Gastroesophageal sphincter (tissue), 4 donors: ENCODE measurements at regions not wholly inside any gene's neighbourhood (a gene's known extent, or its start where the extent isn't known, plus 50 kb on each side); places are given as distances from the start of the nearest gene placed in this dataset.

ENCODE experiments used
- ATAC-seq: fragments of 150-250 bp; one replicate; pipeline ENCODE4 v1.9.1; 2016; ENCODE audit warnings: mild to moderate bottlenecking, moderate library complexity
- H3K27ac ChIP-seq, 4 donors: fragments of 200-600 bp; sonication (generic) in 3 of 4; 1 replicate in 3 of 4; 2 replicates in 1 of 4; pipeline ENCODE4 v1.5.1; 2016 to 2019
- H3K27me3 ChIP-seq: fragments of 200-600 bp; sonication (generic); one replicate; pipeline ENCODE4 v1.5.1; 2019
- H3K36me3 ChIP-seq, 2 donors: fragments of 200-600 bp; sonication (generic); one replicate each; pipeline ENCODE4 v1.5.1; 2019; ENCODE audit warnings: control low read depth in 1 of 2
- H3K4me1 ChIP-seq, 3 donors: fragments of 200-600 bp; sonication (generic); 1 replicate in 2 of 3; 2 replicates in 1 of 3; pipeline ENCODE4 v1.5.1; 2016 to 2019; ENCODE audit warnings: control low read depth in 2 of 3
- H3K4me3 ChIP-seq, 2 donors: fragments of 200-600 bp; sonication (generic); one replicate each; pipeline ENCODE4 v1.5.1; 2019; ENCODE audit warnings: mild to moderate bottlenecking in 1 of 2, moderate library complexity in 1 of 2
- H3K9me3 ChIP-seq, 3 donors: fragments of 200-600 bp; sonication (generic); one replicate each; pipeline ENCODE4 v1.5.1; 2017 to 2019; ENCODE audit warnings: control low read depth in 2 of 3
- EP300 ChIP-seq: sonication (generic); formaldehyde crosslinking; IDR thresholded peaks from one replicate; pipeline ENCODE4 v1.6.1; 2017; ENCODE audit warnings: antibody characterized with exemption, mild to moderate bottlenecking
- POLR2A ChIP-seq, 2 donors: fragments of 450-650 bp; IDR thresholded peaks; one replicate each; pipeline ENCODE4 v1.6.1; 2017; ENCODE audit warnings: antibody characterized with exemption in 2 of 2, mild to moderate bottlenecking in 2 of 2, moderate library complexity in 1 of 2
- POLR2AphosphoS5 ChIP-seq: sonication (generic); formaldehyde crosslinking; IDR thresholded peaks from one replicate; pipeline ENCODE4 v1.6.1; 2017; ENCODE audit warnings: antibody characterized with exemption
- WGBS, 2 donors: methylation state at CpG; one replicate each; pipeline ENCODE4 v1.1.5; 2018; ENCODE audit warnings: low coverage in 1 of 2; 5-methylcytosine and 5-hydroxymethylcytosine counted together
- TF ChIP-seq, protein P1 (sequence below), 4 experiments: fragments of 200-600 bp in 2 of 4; fragments of 450-650 bp in 2 of 4; sonication (generic) in 1 of 4; IDR thresholded peaks; one replicate each; pipeline ENCODE4 v1.5.1; 2017 to 2019; ENCODE audit warnings: antibody characterized with exemption in 4 of 4, mild to moderate bottlenecking in 2 of 4, moderate library complexity in 2 of 4

DNA sequence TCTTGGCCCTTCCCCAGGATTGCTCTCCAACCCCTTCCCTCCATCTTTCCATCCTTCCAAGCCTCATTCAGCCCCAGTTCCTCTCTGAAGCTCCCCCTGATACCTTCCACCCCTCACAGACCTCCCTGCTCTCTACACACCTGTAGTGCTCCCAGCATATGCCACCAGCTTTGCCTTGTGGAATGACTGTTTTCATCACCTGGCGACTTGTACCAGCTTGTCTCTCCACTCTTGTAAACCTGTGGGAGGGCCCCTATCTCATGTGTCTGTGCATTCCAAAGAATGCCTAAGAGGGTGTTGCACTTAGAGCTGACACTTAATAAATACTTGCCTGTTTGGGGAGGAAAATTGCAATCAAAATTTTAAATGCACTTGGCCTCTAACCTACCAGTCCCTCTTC is 198.7 kb downstream of the BCL11A start:
- ATAC-seq: no peak
- WGBS, 2 donors: 33% methylated on average over 1 of the region's 1 CpG; no CpG with 5 or more reads in 1 of the 2 donors
- H3K4me1 ChIP-seq: no peaks in the 10 kb centered on the region
- no peaks in the 10 kb centered on the region for H3K9me3 ChIP-seq
- H3K27me3 ChIP-seq: no peaks in the 10 kb centered on the region
- TF ChIP-seq EP300 (no peak), POLR2A (IDR thresholded peaks at IDR 0.05) (no peak), POLR2AphosphoS5 (no peak)
- TF ChIP-seq, protein P1, sequence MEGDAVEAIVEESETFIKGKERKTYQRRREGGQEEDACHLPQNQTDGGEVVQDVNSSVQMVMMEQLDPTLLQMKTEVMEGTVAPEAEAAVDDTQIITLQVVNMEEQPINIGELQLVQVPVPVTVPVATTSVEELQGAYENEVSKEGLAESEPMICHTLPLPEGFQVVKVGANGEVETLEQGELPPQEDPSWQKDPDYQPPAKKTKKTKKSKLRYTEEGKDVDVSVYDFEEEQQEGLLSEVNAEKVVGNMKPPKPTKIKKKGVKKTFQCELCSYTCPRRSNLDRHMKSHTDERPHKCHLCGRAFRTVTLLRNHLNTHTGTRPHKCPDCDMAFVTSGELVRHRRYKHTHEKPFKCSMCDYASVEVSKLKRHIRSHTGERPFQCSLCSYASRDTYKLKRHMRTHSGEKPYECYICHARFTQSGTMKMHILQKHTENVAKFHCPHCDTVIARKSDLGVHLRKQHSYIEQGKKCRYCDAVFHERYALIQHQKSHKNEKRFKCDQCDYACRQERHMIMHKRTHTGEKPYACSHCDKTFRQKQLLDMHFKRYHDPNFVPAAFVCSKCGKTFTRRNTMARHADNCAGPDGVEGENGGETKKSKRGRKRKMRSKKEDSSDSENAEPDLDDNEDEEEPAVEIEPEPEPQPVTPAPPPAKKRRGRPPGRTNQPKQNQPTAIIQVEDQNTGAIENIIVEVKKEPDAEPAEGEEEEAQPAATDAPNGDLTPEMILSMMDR (IDR thresholded peaks at IDR 0.05): no peak
- no peak overlapping the region for H3K27ac ChIP-seq
- H3K36me3 ChIP-seq: no peaks in the 10 kb centered on the region
- H3K4me3 ChIP-seq: no peak overlapping the region

DNA sequence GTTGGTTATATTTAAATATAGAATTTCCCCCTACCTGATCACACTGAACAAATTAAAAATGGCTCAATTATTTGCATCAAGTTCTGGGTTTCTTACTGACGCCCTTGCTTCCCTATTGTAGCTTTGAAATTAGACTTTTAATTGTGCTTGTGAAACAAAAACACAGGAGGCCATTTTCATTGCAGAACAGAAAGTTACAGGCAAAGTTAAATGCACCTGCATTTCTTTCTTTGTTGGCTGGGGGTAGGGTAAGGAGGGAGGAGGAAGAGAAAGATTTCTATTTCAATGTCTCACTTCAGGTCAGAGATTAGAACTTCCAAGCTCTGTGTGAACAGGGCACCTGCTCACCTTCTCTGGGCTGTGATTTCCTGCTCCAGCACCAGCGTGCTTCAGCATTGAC is 199.6 kb downstream of the BCL11A start:
- H3K4me3 ChIP-seq: no peak overlapping the region
- no peaks in the 10 kb centered on the region for H3K36me3 ChIP-seq
- H3K9me3 ChIP-seq: no peaks in the 10 kb centered on the region
- 59 to 67% methylated on average over 1 to 2 of the region's 2 CpGs for WGBS, 2 donors
- no peak for ATAC-seq
- H3K4me1 ChIP-seq: no peaks in the 10 kb centered on the region
- TF ChIP-seq POLR2A (IDR thresholded peaks at IDR 0.05) (no peak), EP300 (no peak), POLR2AphosphoS5 (no peak)
- TF ChIP-seq, protein P1 (IDR thresholded peaks at IDR 0.05): no peak
- no peaks in the 10 kb centered on the region for H3K27me3 ChIP-seq
- no peak overlapping the region for H3K27ac ChIP-seq

DNA sequence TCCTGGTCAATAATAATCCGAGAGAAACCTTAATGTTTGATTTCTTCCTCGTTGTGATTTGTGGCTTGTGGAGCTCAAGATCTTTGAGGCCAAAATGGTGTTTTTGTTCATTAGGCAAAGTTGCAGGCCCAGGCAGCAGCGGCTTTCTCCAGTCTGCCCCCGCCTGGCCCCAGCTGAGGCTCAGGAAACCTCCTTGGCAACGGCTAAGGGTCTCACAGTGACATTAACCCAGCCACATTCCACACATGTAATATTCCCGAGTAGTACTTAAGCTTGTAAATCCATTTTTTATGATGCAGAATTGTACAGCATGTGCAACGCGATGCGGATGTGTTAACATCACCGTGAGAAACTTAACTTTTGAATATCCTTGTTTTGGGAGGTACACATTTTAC is 200.1 kb downstream of the BCL11A start:
- ATAC-seq: no peak

DNA sequence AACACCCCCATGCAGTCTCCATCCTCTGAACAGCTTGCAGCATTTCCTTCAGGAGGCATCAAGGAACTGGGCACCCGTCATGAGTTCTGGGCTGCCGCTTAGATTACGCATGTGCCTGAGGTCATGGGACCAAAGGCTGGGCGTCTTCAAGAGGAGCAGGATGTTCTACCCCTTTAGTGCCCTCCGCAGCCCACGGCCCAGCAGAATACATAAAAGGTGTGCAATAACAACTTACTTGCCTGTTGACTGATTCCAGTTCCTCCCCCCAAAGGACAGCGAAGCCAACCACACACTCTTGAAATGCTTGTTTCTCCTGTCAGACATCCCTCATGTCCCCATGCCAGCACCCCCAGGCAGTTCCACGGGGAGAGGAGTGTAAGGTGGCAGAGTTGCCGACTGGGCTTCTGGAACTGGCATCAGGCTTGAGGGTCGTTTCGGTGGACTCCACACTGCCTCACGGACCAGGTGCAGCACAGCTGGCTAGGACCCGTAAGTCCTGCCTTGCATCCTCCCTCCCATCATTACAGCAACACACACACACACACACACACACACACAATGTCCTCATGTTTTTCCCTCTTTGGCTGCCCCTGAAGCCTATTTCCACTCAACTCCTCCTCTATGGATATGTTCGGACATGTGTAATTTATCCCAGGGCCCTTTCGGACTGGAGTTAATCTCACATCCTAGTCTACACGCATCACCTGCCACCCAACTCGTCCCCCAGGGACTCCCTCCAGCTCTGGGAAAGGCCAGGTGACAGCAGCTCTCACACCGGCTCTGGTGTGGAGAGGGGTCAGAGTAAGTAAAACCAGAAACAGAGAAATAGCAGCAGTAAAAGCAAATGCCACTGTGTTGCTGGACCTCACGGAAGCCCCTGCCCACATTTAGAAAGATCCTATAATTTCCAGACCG is 200.7 kb downstream of the BCL11A start:
- no peaks in the 10 kb centered on the region for H3K27me3 ChIP-seq
- no peak overlapping the region for H3K4me3 ChIP-seq
- no peak overlapping the region for H3K27ac ChIP-seq
- TF ChIP-seq EP300: no peak
- TF ChIP-seq, protein P1 (IDR thresholded peaks at IDR 0.05): no peak
- TF ChIP-seq POLR2A (IDR thresholded peaks at IDR 0.05): no peak
- no peak for TF ChIP-seq POLR2AphosphoS5
- H3K36me3 ChIP-seq: no peaks in the 10 kb centered on the region
- no peaks in the 10 kb centered on the region for H3K9me3 ChIP-seq
- no peaks in the 10 kb centered on the region for H3K4me1 ChIP-seq
- no peak for ATAC-seq
- WGBS, 2 donors: 78 to 86% methylated on average over 6 to 14 of the region's 20 CpGs

More for the DNA sequence above, 200.1 kb downstream of the BCL11A start:
- no peak overlapping the region for H3K4me3 ChIP-seq
- H3K36me3 ChIP-seq: no peaks in the 10 kb centered on the region
- TF ChIP-seq, protein P1 (IDR thresholded peaks at IDR 0.05): no peak
- TF ChIP-seq POLR2A (IDR thresholded peaks at IDR 0.05) (no peak), POLR2AphosphoS5 (no peak), EP300 (no peak)
- no peaks in the 10 kb centered on the region for H3K27me3 ChIP-seq
- H3K4me1 ChIP-seq: no peaks in the 10 kb centered on the region
- no peaks in the 10 kb centered on the region for H3K9me3 ChIP-seq
- H3K27ac ChIP-seq: no peak overlapping the region
- WGBS, 2 donors: 45 to 46% methylated on average over 7 to 10 of the region's 10 CpGs

DNA sequence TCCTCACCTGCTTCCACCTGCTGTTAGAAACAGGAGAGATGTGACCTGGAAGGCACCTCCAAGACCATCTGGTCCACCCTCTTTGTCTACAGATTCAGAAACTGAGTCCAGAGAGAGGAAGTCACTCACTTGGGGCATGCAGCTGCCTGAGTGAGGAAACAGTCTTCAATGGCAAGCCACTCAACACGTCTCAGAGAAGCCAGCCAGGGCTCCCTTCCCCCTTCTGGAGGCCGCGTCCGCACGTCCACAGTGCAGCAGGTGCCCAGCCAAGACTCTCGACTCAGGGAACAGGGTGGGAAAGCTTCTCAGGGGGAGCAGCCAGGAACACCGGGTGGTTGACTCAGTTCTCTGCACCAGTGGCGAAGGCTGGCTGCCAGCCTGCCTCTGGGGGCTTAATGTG is 201.7 kb downstream of the BCL11A start:
- H3K4me1 ChIP-seq: no peaks in the 10 kb centered on the region
- TF ChIP-seq POLR2A (IDR thresholded peaks at IDR 0.05): no peak
- no peak for TF ChIP-seq POLR2AphosphoS5
- TF ChIP-seq EP300: no peak
- TF ChIP-seq, protein P1 (IDR thresholded peaks at IDR 0.05): no peak
- H3K27ac ChIP-seq: no peak overlapping the region
- no peaks in the 10 kb centered on the region for H3K36me3 ChIP-seq
- no peaks in the 10 kb centered on the region for H3K9me3 ChIP-seq
- H3K4me3 ChIP-seq: no peak overlapping the region
- no peaks in the 10 kb centered on the region for H3K27me3 ChIP-seq
- no peak for ATAC-seq
- 40 to 100% methylated on average over 1 to 2 of the region's 8 CpGs for WGBS, 2 donors
